ENCODE measurements at regions not wholly inside any gene's neighbourhood (a gene's known extent, or its start where the extent isn't known, plus 50 kb on each side); places are given as distances from the start of the nearest gene placed in this dataset.

- Histone ChIP-seq H3K27me3 (ENCODE audit: control insufficient read depth in 1 of 2, insufficient read depth in 2 of 2, low read length in 2 of 2) (no peaks in the 10 kb centered on the region), H3K36me3 (ENCODE audit: control insufficient read depth in 2 of 2, insufficient read depth in 2 of 2, low read length in 2 of 2) (no peaks in the 10 kb centered on the region), H3K27ac (ENCODE audit: low read length) (no peak overlapping the region), H3K4me3 (ENCODE audit: low read length in 2 of 2) (no peak overlapping the region), H3K9me3 (ENCODE audit: control insufficient read depth in 2 of 2, low read length in 2 of 2) (no peaks in the 10 kb centered on the region), H3K4me1 (ENCODE audit: control insufficient read depth, insufficient read depth, low read length) (peaks cover 11% of the 10 kb centered on the region), H3K9ac (ENCODE audit: low read length in 2 of 2) (no peak overlapping the region)
Observed at GRCh38 chr4:186003746-186004145, 65.2 kb upstream of the TLR3 start.

- Histone ChIP-seq H3K9me3 (ENCODE audit: control insufficient read depth in 2 of 2, low read length in 2 of 2) (no peaks in the 10 kb centered on the region), H3K36me3 (ENCODE audit: control insufficient read depth in 2 of 2, insufficient read depth in 2 of 2, low read length in 2 of 2) (no peaks in the 10 kb centered on the region), H3K4me3 (ENCODE audit: low read length in 2 of 2) (no peak overlapping the region), H3K9ac (ENCODE audit: low read length in 2 of 2) (no peak overlapping the region), H3K4me1 (ENCODE audit: control insufficient read depth, insufficient read depth, low read length) (no peaks in the 10 kb centered on the region), H3K27me3 (ENCODE audit: control insufficient read depth in 1 of 2, insufficient read depth in 2 of 2, low read length in 2 of 2) (no peaks in the 10 kb centered on the region), H3K27ac (ENCODE audit: low read length) (no peak overlapping the region)
Observed at GRCh38 chr4:186008057-186008456, 60.9 kb upstream of the TLR3 start.

- Histone ChIP-seq H3K9ac (ENCODE audit: low read length in 2 of 2) (no peak overlapping the region), H3K9me3 (ENCODE audit: control insufficient read depth in 2 of 2, low read length in 2 of 2) (no peaks in the 10 kb centered on the region), H3K4me3 (ENCODE audit: low read length in 2 of 2) (no peak overlapping the region), H3K27me3 (ENCODE audit: control insufficient read depth in 1 of 2, insufficient read depth in 2 of 2, low read length in 2 of 2) (no peaks in the 10 kb centered on the region), H3K27ac (ENCODE audit: low read length) (no peak overlapping the region), H3K36me3 (ENCODE audit: control insufficient read depth in 2 of 2, insufficient read depth in 2 of 2, low read length in 2 of 2) (no peaks in the 10 kb centered on the region), H3K4me1 (ENCODE audit: control insufficient read depth, insufficient read depth, low read length) (no peaks in the 10 kb centered on the region)
Observed at GRCh38 chr4:186009976-186010375, 59.0 kb upstream of the TLR3 start.

GRCh38 chr4:186010821-186011220, 58.1 kb upstream of the TLR3 start:
- Histone ChIP-seq H3K27me3 (ENCODE audit: control insufficient read depth in 1 of 2, insufficient read depth in 2 of 2, low read length in 2 of 2) (no peaks in the 10 kb centered on the region), H3K9ac (ENCODE audit: low read length in 2 of 2) (no peak overlapping the region), H3K9me3 (ENCODE audit: control insufficient read depth in 2 of 2, low read length in 2 of 2) (no peaks in the 10 kb centered on the region), H3K4me3 (ENCODE audit: low read length in 2 of 2) (no peak overlapping the region), H3K27ac (ENCODE audit: low read length) (no peak overlapping the region), H3K4me1 (ENCODE audit: control insufficient read depth, insufficient read depth, low read length) (no peaks in the 10 kb centered on the region), H3K36me3 (ENCODE audit: control insufficient read depth in 2 of 2, insufficient read depth in 2 of 2, low read length in 2 of 2) (no peaks in the 10 kb centered on the region)

- no peak overlapping the region for H3K4me3 ChIP-seq (ENCODE audit: low read length in 2 of 2)
- no peak overlapping the region for H3K9ac ChIP-seq (ENCODE audit: low read length in 2 of 2)
- H3K27ac ChIP-seq (ENCODE audit: low read length) = no peak overlapping the region
- H3K9me3 ChIP-seq (ENCODE audit: control insufficient read depth in 2 of 2, low read length in 2 of 2) = no peaks in the 10 kb centered on the region
- H3K36me3 ChIP-seq (ENCODE audit: control insufficient read depth in 2 of 2, insufficient read depth in 2 of 2, low read length in 2 of 2) = no peaks in the 10 kb centered on the region
- H3K4me1 ChIP-seq (ENCODE audit: control insufficient read depth, insufficient read depth, low read length) = no peaks in the 10 kb centered on the region
- no peaks in the 10 kb centered on the region for H3K27me3 ChIP-seq (ENCODE audit: control insufficient read depth in 1 of 2, insufficient read depth in 2 of 2, low read length in 2 of 2)
Observed at GRCh38 chr4:186012071-186012470, 56.9 kb upstream of the TLR3 start.

GRCh38 chr4:186013419-186014186, 55.4 kb upstream of the TLR3 start:
- no peaks in the 10 kb centered on the region for H3K36me3 ChIP-seq (ENCODE audit: control insufficient read depth in 2 of 2, insufficient read depth in 2 of 2, low read length in 2 of 2)
- H3K9ac ChIP-seq (ENCODE audit: low read length in 2 of 2) = no peak overlapping the region
- H3K4me1 ChIP-seq (ENCODE audit: control insufficient read depth, insufficient read depth, low read length) = no peaks in the 10 kb centered on the region
- no peak overlapping the region for H3K4me3 ChIP-seq (ENCODE audit: low read length in 2 of 2)
- H3K27ac ChIP-seq (ENCODE audit: low read length) = no peak overlapping the region
- no peaks in the 10 kb centered on the region for H3K9me3 ChIP-seq (ENCODE audit: control insufficient read depth in 2 of 2, low read length in 2 of 2)
- H3K27me3 ChIP-seq (ENCODE audit: control insufficient read depth in 1 of 2, insufficient read depth in 2 of 2, low read length in 2 of 2) = no peaks in the 10 kb centered on the region

GRCh38 chr4:186015212-186015817, 53.6 kb upstream of the TLR3 start:
- Histone ChIP-seq H3K4me3 (ENCODE audit: low read length in 2 of 2) (no peak overlapping the region), H3K9ac (ENCODE audit: low read length in 2 of 2) (no peak overlapping the region), H3K36me3 (ENCODE audit: control insufficient read depth in 2 of 2, insufficient read depth in 2 of 2, low read length in 2 of 2) (no peaks in the 10 kb centered on the region), H3K27me3 (ENCODE audit: control insufficient read depth in 1 of 2, insufficient read depth in 2 of 2, low read length in 2 of 2) (no peaks in the 10 kb centered on the region), H3K27ac (ENCODE audit: low read length) (no peak overlapping the region), H3K9me3 (ENCODE audit: control insufficient read depth in 2 of 2, low read length in 2 of 2) (no peaks in the 10 kb centered on the region), H3K4me1 (ENCODE audit: control insufficient read depth, insufficient read depth, low read length) (no peaks in the 10 kb centered on the region)

- no peaks in the 10 kb centered on the region for H3K9me3 ChIP-seq (ENCODE audit: control insufficient read depth in 2 of 2, low read length in 2 of 2)
- H3K27me3 ChIP-seq (ENCODE audit: control insufficient read depth in 1 of 2, insufficient read depth in 2 of 2, low read length in 2 of 2) = no peaks in the 10 kb centered on the region
- peaks cover 6% of the 10 kb centered on the region for H3K4me1 ChIP-seq (ENCODE audit: control insufficient read depth, insufficient read depth, low read length)
- no peak overlapping the region for H3K27ac ChIP-seq (ENCODE audit: low read length)
- H3K36me3 ChIP-seq (ENCODE audit: control insufficient read depth in 2 of 2, insufficient read depth in 2 of 2, low read length in 2 of 2) = no peaks in the 10 kb centered on the region
- no peak overlapping the region for H3K9ac ChIP-seq (ENCODE audit: low read length in 2 of 2)
- no peak overlapping the region for H3K4me3 ChIP-seq (ENCODE audit: low read length in 2 of 2)
Observed at GRCh38 chr4:186016796-186017195, 52.2 kb upstream of the TLR3 start.

- H3K4me1 ChIP-seq (ENCODE audit: control insufficient read depth, insufficient read depth, low read length) = peaks cover 6% of the 10 kb centered on the region
- H3K27me3 ChIP-seq (ENCODE audit: control insufficient read depth in 1 of 2, insufficient read depth in 2 of 2, low read length in 2 of 2) = no peaks in the 10 kb centered on the region
- no peak overlapping the region for H3K9ac ChIP-seq (ENCODE audit: low read length in 2 of 2)
- no peaks in the 10 kb centered on the region for H3K36me3 ChIP-seq (ENCODE audit: control insufficient read depth in 2 of 2, insufficient read depth in 2 of 2, low read length in 2 of 2)
- no peak overlapping the region for H3K4me3 ChIP-seq (ENCODE audit: low read length in 2 of 2)
- H3K27ac ChIP-seq (ENCODE audit: low read length) = no peak overlapping the region
- no peaks in the 10 kb centered on the region for H3K9me3 ChIP-seq (ENCODE audit: control insufficient read depth in 2 of 2, low read length in 2 of 2)
Observed at GRCh38 chr4:186017801-186018200, 51.2 kb upstream of the TLR3 start.

GRCh38 chr4:186018261-186018660, 50.7 kb upstream of the TLR3 start:
- no peaks in the 10 kb centered on the region for H3K9me3 ChIP-seq (ENCODE audit: control insufficient read depth in 2 of 2, low read length in 2 of 2)
- H3K4me3 ChIP-seq (ENCODE audit: low read length in 2 of 2) = no peak overlapping the region
- H3K9ac ChIP-seq (ENCODE audit: low read length in 2 of 2) = no peak overlapping the region
- no peak overlapping the region for H3K27ac ChIP-seq (ENCODE audit: low read length)
- H3K27me3 ChIP-seq (ENCODE audit: control insufficient read depth in 1 of 2, insufficient read depth in 2 of 2, low read length in 2 of 2) = no peaks in the 10 kb centered on the region
- no peaks in the 10 kb centered on the region for H3K36me3 ChIP-seq (ENCODE audit: control insufficient read depth in 2 of 2, insufficient read depth in 2 of 2, low read length in 2 of 2)
- peaks cover 6% of the 10 kb centered on the region for H3K4me1 ChIP-seq (ENCODE audit: control insufficient read depth, insufficient read depth, low read length)

GRCh38 chr4:186018784-186019183, 50.2 kb upstream of the TLR3 start:
- no peaks in the 10 kb centered on the region for H3K9me3 ChIP-seq (ENCODE audit: control insufficient read depth in 2 of 2, low read length in 2 of 2)
- H3K36me3 ChIP-seq (ENCODE audit: control insufficient read depth in 2 of 2, insufficient read depth in 2 of 2, low read length in 2 of 2) = no peaks in the 10 kb centered on the region
- no peak overlapping the region for H3K4me3 ChIP-seq (ENCODE audit: low read length in 2 of 2)
- peaks cover 6% of the 10 kb centered on the region for H3K4me1 ChIP-seq (ENCODE audit: control insufficient read depth, insufficient read depth, low read length)
- H3K27ac ChIP-seq (ENCODE audit: low read length) = no peak overlapping the region
- no peaks in the 10 kb centered on the region for H3K27me3 ChIP-seq (ENCODE audit: control insufficient read depth in 1 of 2, insufficient read depth in 2 of 2, low read length in 2 of 2)
- no peak overlapping the region for H3K9ac ChIP-seq (ENCODE audit: low read length in 2 of 2)
